ENCODE measurements at regions not wholly inside any gene's neighbourhood (a gene's known extent, or its start where the extent isn't known, plus 50 kb on each side); places are given as distances from the start of the nearest gene placed in this dataset.

GRCh38 chr14:53551862-53552261, 398.7 kb upstream of the DDHD1 start:
- Histone ChIP-seq H3K9ac (no peak overlapping the region), H3K9me3 (no peaks in the 10 kb centered on the region), H3K4me3 (ENCODE audit: low read depth in 2 of 2, low read length in 1 of 2) (no peak overlapping the region), H3K9me2 (no peaks in the 10 kb centered on the region), H3K4me2 (no peak overlapping the region), H3K36me3 (replicated peaks in 1 of 2; ENCODE audit: control insufficient read depth in 1 of 2, insufficient read depth in 2 of 2, low read length in 1 of 2) (no peaks in the 10 kb centered on the region), H3K79me2 (ENCODE audit: insufficient read depth) (no peaks in the 10 kb centered on the region), H3K27ac (ENCODE audit: low read depth in 2 of 2, low read length in 1 of 2) (no peak overlapping the region), H2AFZ (ENCODE audit: low read depth) (no peak overlapping the region), H4K20me1 (ENCODE audit: insufficient read depth) (no peaks in the 10 kb centered on the region), H3K4me1 (ENCODE audit: control insufficient read depth in 1 of 2, insufficient read depth in 2 of 2, low read depth in 1 of 2, low read length in 1 of 2) (no peaks in the 10 kb centered on the region), H3K27me3 (ENCODE audit: insufficient read depth) (no peaks in the 10 kb centered on the region), H3F3A (replicated peaks; ENCODE audit: insufficient read depth) (no peaks in the 10 kb centered on the region)
- no peak for DNase-seq
- ChIA-PET CTCF (interaction anchor here (6.0 kb wide), 1 partner anchor 13 kb away, joined by 35 read pairs; no protein-coding TSS in a partner anchor), POLR2A (no interaction called here)
- no peak for TF ChIP-seq ELF1 (IDR thresholded peaks at IDR 0.05)
- no peak for TF ChIP-seq POLR2AphosphoS5 (IDR thresholded peaks at IDR 0.05; ENCODE audit: low read depth, low read length)
- TF ChIP-seq, protein P1, sequence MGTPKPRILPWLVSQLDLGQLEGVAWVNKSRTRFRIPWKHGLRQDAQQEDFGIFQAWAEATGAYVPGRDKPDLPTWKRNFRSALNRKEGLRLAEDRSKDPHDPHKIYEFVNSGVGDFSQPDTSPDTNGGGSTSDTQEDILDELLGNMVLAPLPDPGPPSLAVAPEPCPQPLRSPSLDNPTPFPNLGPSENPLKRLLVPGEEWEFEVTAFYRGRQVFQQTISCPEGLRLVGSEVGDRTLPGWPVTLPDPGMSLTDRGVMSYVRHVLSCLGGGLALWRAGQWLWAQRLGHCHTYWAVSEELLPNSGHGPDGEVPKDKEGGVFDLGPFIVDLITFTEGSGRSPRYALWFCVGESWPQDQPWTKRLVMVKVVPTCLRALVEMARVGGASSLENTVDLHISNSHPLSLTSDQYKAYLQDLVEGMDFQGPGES (IDR thresholded peaks at IDR 0.05; ENCODE audit: low read depth, low read length): no peak
- TF ChIP-seq RCOR1 (IDR thresholded peaks at IDR 0.05; ENCODE audit: low read length): no peak
- no peak for TF ChIP-seq NFIC (IDR thresholded peaks at IDR 0.05; ENCODE audit: borderline replicate concordance)
- no peak for TF ChIP-seq FOXM1 (IDR thresholded peaks at IDR 0.05; ENCODE audit: low read depth)
- no peak for TF ChIP-seq RXRA (IDR thresholded peaks at IDR 0.05; ENCODE audit: borderline replicate concordance, low read depth)
- TF ChIP-seq MXI1 (IDR thresholded peaks at IDR 0.05; ENCODE audit: low read depth, low read length): no peak
- no peak for TF ChIP-seq FOSL2 (IDR thresholded peaks at IDR 0.05; ENCODE audit: borderline replicate concordance, low read depth)

DNA sequence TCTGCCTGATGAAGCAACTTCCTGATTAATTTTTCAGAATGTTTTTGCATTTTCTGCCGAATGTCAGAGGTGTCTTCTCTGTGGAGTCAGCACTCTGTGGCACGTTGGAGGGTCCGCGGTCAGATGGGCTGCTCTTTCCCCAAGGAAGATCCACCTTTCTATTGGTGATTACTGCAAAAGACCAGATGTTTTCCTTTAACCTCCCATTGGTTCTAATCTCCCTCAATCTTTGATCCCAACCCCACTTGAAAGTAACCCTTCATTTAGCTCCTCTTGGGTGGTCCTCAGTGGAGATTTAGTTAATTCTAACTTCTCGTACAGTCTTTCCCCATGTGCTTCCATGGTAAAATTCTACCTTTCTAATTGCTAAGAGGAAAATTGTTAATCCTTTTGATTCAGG, 397.7 kb upstream of the DDHD1 start:
- no peak for DNase-seq
- Histone ChIP-seq H3K4me1 (ENCODE audit: control insufficient read depth in 1 of 2, insufficient read depth in 2 of 2, low read depth in 1 of 2, low read length in 1 of 2) (no peaks in the 10 kb centered on the region), H3K27me3 (ENCODE audit: insufficient read depth) (no peaks in the 10 kb centered on the region; the same call in 1 of the 2 replicates), H4K20me1 (ENCODE audit: insufficient read depth) (no peaks in the 10 kb centered on the region), H3K36me3 (replicated peaks in 1 of 2; ENCODE audit: control insufficient read depth in 1 of 2, insufficient read depth in 2 of 2, low read length in 1 of 2) (no peaks in the 10 kb centered on the region), H3K9ac (no peak overlapping the region), H3K4me3 (ENCODE audit: low read depth in 2 of 2, low read length in 1 of 2) (no peak overlapping the region), H3F3A (replicated peaks; ENCODE audit: insufficient read depth) (no peaks in the 10 kb centered on the region), H3K27ac (ENCODE audit: low read depth in 2 of 2, low read length in 1 of 2) (no peak overlapping the region), H2AFZ (ENCODE audit: low read depth) (no peak overlapping the region), H3K9me2 (no peaks in the 10 kb centered on the region), H3K79me2 (ENCODE audit: insufficient read depth) (no peaks in the 10 kb centered on the region), H3K9me3 (no peaks in the 10 kb centered on the region), H3K4me2 (no peak overlapping the region)
- TF ChIP-seq JUND (IDR thresholded peaks at IDR 0.05) (no peak), RFX5 (IDR thresholded peaks at IDR 0.05; ENCODE audit: low read length) (no peak), EZH2phosphoT487 (IDR thresholded peaks at IDR 0.05; ENCODE audit: borderline replicate concordance, low read depth) (no peak), RAD21 (IDR thresholded peaks at IDR 0.05; ENCODE audit: low read length) (no peak), CHD2 (IDR thresholded peaks at IDR 0.05; ENCODE audit: low read length, partially characterized antibody) (no peak), POLR2AphosphoS5 (IDR thresholded peaks at IDR 0.05; ENCODE audit: low read depth, low read length) (no peak)
- TF ChIP-seq, protein P2, sequence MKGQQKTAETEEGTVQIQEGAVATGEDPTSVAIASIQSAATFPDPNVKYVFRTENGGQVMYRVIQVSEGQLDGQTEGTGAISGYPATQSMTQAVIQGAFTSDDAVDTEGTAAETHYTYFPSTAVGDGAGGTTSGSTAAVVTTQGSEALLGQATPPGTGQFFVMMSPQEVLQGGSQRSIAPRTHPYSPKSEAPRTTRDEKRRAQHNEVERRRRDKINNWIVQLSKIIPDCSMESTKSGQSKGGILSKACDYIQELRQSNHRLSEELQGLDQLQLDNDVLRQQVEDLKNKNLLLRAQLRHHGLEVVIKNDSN (IDR thresholded peaks at IDR 0.05; ENCODE audit: borderline replicate concordance, low read depth): no peak
- TF ChIP-seq, protein P3, sequence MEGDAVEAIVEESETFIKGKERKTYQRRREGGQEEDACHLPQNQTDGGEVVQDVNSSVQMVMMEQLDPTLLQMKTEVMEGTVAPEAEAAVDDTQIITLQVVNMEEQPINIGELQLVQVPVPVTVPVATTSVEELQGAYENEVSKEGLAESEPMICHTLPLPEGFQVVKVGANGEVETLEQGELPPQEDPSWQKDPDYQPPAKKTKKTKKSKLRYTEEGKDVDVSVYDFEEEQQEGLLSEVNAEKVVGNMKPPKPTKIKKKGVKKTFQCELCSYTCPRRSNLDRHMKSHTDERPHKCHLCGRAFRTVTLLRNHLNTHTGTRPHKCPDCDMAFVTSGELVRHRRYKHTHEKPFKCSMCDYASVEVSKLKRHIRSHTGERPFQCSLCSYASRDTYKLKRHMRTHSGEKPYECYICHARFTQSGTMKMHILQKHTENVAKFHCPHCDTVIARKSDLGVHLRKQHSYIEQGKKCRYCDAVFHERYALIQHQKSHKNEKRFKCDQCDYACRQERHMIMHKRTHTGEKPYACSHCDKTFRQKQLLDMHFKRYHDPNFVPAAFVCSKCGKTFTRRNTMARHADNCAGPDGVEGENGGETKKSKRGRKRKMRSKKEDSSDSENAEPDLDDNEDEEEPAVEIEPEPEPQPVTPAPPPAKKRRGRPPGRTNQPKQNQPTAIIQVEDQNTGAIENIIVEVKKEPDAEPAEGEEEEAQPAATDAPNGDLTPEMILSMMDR (IDR thresholded peaks at IDR 0.05): no peak
- CTCF ChIA-PET: interaction anchor here (0.6 to 6.0 kb wide), 2 partner anchors 12 to 797 kb away, joined by 3 to 35 read pairs; no protein-coding TSS in a partner anchor
- 59% methylated on average over 5 of the region's 5 CpGs for WGBS (ENCODE audit: low lambda C conversion rate)
- POLR2A ChIA-PET: no interaction called here
